OCI-LY3 (cell line): ENCODE measurements at regions not wholly inside any gene's neighbourhood (a gene's known extent, or its start where the extent isn't known, plus 50 kb on each side); places are given as distances from the start of the nearest gene placed in this dataset.

ENCODE experiments used
- H2AFZ ChIP-seq: fragments of 200-600, 300-600 bp; shearing (Covaris generic); 2 replicates; pipeline ENCODE4 v1.6.0; 2014; ENCODE audit warnings: antibody characterized with exemption, low read depth, low read length
- H3K27ac ChIP-seq: fragments of 200-600, 300-600 bp; sonication (generic); 2 replicates; pipeline ENCODE4 v1.5.1; 2014; ENCODE audit warnings: mild to moderate bottlenecking, low read length, moderate library complexity, mixed read lengths
- H3K27me3 ChIP-seq: fragments of 200-600, 300-600 bp; sonication (generic); 2 replicates; pipeline ENCODE4 v1.6.1; 2014; ENCODE audit warnings: low read depth, low read length, mixed read lengths
- H3K36me3 ChIP-seq: fragments of 200-600, 300-600 bp; sonication (generic); replicated peaks from 2 replicates; pipeline ENCODE3; 2014; ENCODE audit warnings: low read depth, low read length, mixed read lengths
- H3K4me1 ChIP-seq: fragments of 300-600, 200-600 bp; sonication (generic); 2 replicates; pipeline ENCODE4 v1.6.1; 2014; ENCODE audit warnings: low read length, mixed read lengths
- H3K4me2 ChIP-seq: fragments of 200-600, 300-600 bp; sonication (generic); 2 replicates; pipeline ENCODE4 v1.6.1; 2014; ENCODE audit warnings: low read length, mixed read lengths
- H3K4me3 ChIP-seq: fragments of 300-600, 200-600 bp; sonication (generic); 2 replicates; pipeline ENCODE4 v1.5.1; 2014; ENCODE audit warnings: antibody characterized with exemption, mild to moderate bottlenecking, low read length, moderate library complexity
- H3K79me2 ChIP-seq: fragments of 300-600, 200-600 bp; shearing (Covaris generic); 2 replicates; pipeline ENCODE4 v1.6.1; 2014; ENCODE audit warnings: mild to moderate bottlenecking, low read length, mixed read lengths
- H3K9ac ChIP-seq: fragments of 300-600, 200-600 bp; shearing (Covaris generic); 2 replicates; pipeline ENCODE4 v1.6.0; 2014; ENCODE audit warnings: mild to moderate bottlenecking, low read length, moderate library complexity
- H3K9me3 ChIP-seq: fragments of 200-600, 300-600 bp; shearing (Covaris generic); 2 replicates; pipeline ENCODE4 v1.6.1; 2014; ENCODE audit warnings: low read length, mixed read lengths; ENCODE audit not compliant: insufficient read depth
- H4K20me1 ChIP-seq: fragments of 200-600, 300-600 bp; sonication (generic); 2 replicates; pipeline ENCODE4 v1.6.1; 2016; ENCODE audit warnings: low read length, mixed read lengths; ENCODE audit not compliant: insufficient read depth
- EZH2phosphoT487 ChIP-seq: fragments of 200-600 bp; shearing (Covaris generic); IDR thresholded peaks from 2 replicates; pipeline ENCODE4 v1.6.1; 2018; ENCODE audit warnings: antibody characterized with exemption, mixed run types, low read depth
- TF ChIP-seq, protein P1 (sequence below): fragments of 200-600, 300-600 bp; sonication (generic); IDR thresholded peaks from 2 replicates; pipeline ENCODE4 v1.5.1; 2014; ENCODE audit warnings: antibody characterized with exemption, low read length, low read depth

DNA sequence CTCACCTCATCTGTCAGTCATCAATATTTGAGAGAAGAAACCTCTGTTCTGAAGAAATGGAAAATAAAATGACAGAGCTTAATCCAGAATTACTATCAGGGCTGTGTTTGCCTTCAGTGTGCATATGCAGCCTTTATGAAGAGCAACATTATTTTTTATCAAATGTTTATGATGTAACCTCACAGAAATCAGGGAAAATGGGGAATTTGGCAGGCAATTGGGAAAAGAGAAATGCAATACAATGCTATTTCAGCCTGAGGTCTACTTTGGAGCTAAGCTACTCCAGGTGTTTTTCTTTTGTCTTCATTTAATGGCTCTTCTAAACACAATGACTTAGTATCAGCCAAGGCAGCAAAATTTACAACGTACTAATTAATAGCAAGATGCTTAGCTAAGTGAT, 241.1 kb upstream of the TET2 start:
- Histone ChIP-seq H3K9ac (no peak overlapping the region), H3K36me3 (no peaks in the 10 kb centered on the region), H4K20me1 (no peaks in the 10 kb centered on the region), H3K4me3 (no peak overlapping the region), H3K79me2 (no peaks in the 10 kb centered on the region), H3K27ac (no peak overlapping the region), H3K27me3 (no peaks in the 10 kb centered on the region), H3K4me2 (no peak overlapping the region), H2AFZ (no peak overlapping the region), H3K4me1 (peaks cover 14% of the 10 kb centered on the region), H3K9me3 (no peaks in the 10 kb centered on the region)
- TF ChIP-seq, protein P1, sequence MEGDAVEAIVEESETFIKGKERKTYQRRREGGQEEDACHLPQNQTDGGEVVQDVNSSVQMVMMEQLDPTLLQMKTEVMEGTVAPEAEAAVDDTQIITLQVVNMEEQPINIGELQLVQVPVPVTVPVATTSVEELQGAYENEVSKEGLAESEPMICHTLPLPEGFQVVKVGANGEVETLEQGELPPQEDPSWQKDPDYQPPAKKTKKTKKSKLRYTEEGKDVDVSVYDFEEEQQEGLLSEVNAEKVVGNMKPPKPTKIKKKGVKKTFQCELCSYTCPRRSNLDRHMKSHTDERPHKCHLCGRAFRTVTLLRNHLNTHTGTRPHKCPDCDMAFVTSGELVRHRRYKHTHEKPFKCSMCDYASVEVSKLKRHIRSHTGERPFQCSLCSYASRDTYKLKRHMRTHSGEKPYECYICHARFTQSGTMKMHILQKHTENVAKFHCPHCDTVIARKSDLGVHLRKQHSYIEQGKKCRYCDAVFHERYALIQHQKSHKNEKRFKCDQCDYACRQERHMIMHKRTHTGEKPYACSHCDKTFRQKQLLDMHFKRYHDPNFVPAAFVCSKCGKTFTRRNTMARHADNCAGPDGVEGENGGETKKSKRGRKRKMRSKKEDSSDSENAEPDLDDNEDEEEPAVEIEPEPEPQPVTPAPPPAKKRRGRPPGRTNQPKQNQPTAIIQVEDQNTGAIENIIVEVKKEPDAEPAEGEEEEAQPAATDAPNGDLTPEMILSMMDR = no peak
- TF ChIP-seq EZH2phosphoT487 = no peak

DNA sequence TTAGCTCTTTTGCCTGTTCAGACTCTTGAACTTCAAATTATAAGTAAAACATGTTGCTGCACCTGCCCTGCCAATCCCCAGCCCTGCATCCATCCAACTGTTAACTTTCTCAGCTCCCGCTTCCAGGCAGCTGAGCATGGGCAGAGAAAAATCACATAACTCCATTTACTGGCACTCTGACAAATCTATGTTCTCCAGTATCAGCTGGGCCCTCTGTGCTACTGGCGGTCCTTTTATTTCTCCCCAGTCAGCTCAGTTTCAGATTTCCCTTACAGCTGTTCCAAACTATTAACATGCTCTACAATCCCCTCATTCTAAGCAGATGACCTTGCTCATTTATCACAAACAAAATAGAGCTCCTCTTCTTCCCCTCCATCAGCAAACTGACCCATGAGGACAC, 240.4 kb upstream of the TET2 start:
- Histone ChIP-seq H3K4me3 (peak overlapping the region; percentile 72), H3K4me2 (peak overlapping the region; percentile 45), H3K79me2 (no peaks in the 10 kb centered on the region), H2AFZ (no peak overlapping the region; the same call in 1 of the 2 replicates), H3K9me3 (no peaks in the 10 kb centered on the region), H4K20me1 (no peaks in the 10 kb centered on the region), H3K4me1 (peaks cover 11% of the 10 kb centered on the region), H3K27me3 (no peaks in the 10 kb centered on the region), H3K27ac (no peak overlapping the region), H3K36me3 (no peaks in the 10 kb centered on the region), H3K9ac (no peak overlapping the region)
- no peak for TF ChIP-seq EZH2phosphoT487
- TF ChIP-seq, protein P1 = no peak

DNA sequence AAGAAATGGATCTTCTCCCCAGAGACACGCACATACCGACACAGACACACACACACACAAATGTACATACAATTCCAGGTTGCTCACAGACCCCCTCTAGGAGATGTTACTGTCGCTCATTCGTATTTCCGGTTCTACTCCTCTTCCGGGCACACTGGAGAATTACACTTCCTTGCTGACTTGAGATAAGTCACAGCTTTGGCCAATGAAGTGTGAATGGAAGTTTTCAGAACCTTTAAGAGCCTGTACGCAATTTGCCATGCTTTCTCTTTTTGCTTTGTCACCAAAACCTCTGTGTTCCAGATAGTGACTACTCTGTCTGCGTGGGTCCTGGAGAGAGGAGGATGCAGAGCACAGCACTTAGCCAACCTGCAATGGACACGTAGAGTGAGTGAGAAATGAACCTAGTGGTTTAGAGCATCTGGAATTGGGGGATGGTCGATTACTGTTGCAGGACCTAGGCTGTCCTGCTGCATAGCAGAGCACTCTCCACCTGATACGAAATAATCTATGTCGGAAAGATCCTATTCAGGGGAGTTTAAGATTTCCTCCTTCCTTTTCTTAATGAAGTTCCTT, 239.5 kb upstream of the TET2 start:
- no peaks in the 10 kb centered on the region for H3K27me3 ChIP-seq
- H3K4me3 ChIP-seq = peak overlapping the region; percentile 72
- H3K9me3 ChIP-seq = no peaks in the 10 kb centered on the region
- TF ChIP-seq, protein P1 = peak; percentile 15; the same call in 1 of the 2 replicates
- no peak for TF ChIP-seq EZH2phosphoT487
- no peaks in the 10 kb centered on the region for H3K79me2 ChIP-seq
- no peaks in the 10 kb centered on the region for H3K36me3 ChIP-seq
- H3K27ac ChIP-seq = 0 out of 2 replicates have a peak overlapping the region, but pooled peaks have one; percentile 5
- peaks cover 8% of the 10 kb centered on the region; the same call in 1 of the 2 replicates for H3K4me1 ChIP-seq
- H4K20me1 ChIP-seq = no peaks in the 10 kb centered on the region
- peak overlapping the region; percentile 36; the same call in 1 of the 2 replicates for H2AFZ ChIP-seq
- peak overlapping the region; percentile 33 for H3K9ac ChIP-seq
- H3K4me2 ChIP-seq = peak overlapping the region; percentile 45

DNA sequence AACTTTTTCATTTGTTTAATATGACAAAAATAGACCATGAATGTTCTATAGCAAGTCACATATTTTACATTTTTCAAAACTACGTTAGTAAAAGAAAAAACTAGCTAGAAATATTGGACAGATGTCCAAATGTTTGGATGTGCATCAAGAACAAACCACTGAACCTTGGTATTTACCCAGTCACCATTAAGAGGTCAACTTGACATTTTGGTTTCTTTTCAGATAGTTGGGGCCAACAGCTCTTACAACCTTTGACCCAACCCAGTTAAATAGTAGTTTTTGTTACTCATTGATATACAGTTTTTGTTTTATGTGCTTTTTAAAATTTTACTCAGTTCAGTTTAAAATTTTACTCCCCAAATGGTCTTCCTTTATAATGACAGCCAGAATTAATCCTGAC, 238.7 kb upstream of the TET2 start:
- Histone ChIP-seq H3K4me1 (peaks cover 8% of the 10 kb centered on the region; the same call in 1 of the 2 replicates), H4K20me1 (no peaks in the 10 kb centered on the region)
- TF ChIP-seq, protein P1 = no peak
- TF ChIP-seq EZH2phosphoT487 = no peak

More for the DNA sequence above, 238.7 kb upstream of the TET2 start:
- Histone ChIP-seq H3K9me3 (no peaks in the 10 kb centered on the region), H3K9ac (peak overlapping the region; percentile 33), H2AFZ (no peak overlapping the region), H3K27me3 (no peaks in the 10 kb centered on the region), H3K27ac (no peak overlapping the region), H3K36me3 (no peaks in the 10 kb centered on the region), H3K79me2 (no peaks in the 10 kb centered on the region), H3K4me3 (peak overlapping the region; percentile 72), H3K4me2 (peak overlapping the region; percentile 45)
